DND-41 (cell line): ENCODE measurements at regions not wholly inside any gene's neighbourhood (a gene's known extent, or its start where the extent isn't known, plus 50 kb on each side); places are given as distances from the start of the nearest gene placed in this dataset.

ENCODE experiments used
- ATAC-seq: fragments of 200-7000 bp; cut with Tn5 transposase; 3 replicates; pipeline ENCODE4 v1.9.1; 2021; ENCODE audit warnings: low read depth; ENCODE audit not compliant: insufficient read depth
- DNase-seq: peaks from one replicate; pipeline ENCODE4 v3.0.0-alpha.2; 2020
- H2AFZ ChIP-seq: 2 replicates; pipeline ENCODE4 v1.6.0; 2012; ENCODE audit warnings: low read depth, low read length
- H3K27ac ChIP-seq: 2 replicates; pipeline ENCODE4 v1.5.1; 2012; ENCODE audit warnings: low read length, inconsistent platforms
- H3K27me3 ChIP-seq: fragments of 200-600 bp; sonication (generic); 2 replicates; pipeline ENCODE4 v1.6.0; 2012; ENCODE audit warnings: low read length, mild to moderate bottlenecking, inconsistent platforms; ENCODE audit not compliant: insufficient read depth, poor library complexity
- H3K36me3 ChIP-seq: 2 replicates; pipeline ENCODE4 v1.5.1; 2012; ENCODE audit warnings: low read length, inconsistent platforms; ENCODE audit not compliant: insufficient read depth
- H3K4me1 ChIP-seq: 2 replicates; pipeline ENCODE4 v1.5.1; 2012; ENCODE audit warnings: mild to moderate bottlenecking, low read length; ENCODE audit not compliant: insufficient read depth
- H3K4me2 ChIP-seq: 2 replicates; pipeline ENCODE4 v1.6.0; 2012; ENCODE audit warnings: mild to moderate bottlenecking, moderate library complexity, low read length, inconsistent platforms; ENCODE audit not compliant: insufficient read depth
- H3K4me3 ChIP-seq, 2 experiments: fragments of 200-600 bp in 1 of 2; shearing (Covaris generic) in 1 of 2; 2 replicates each; pipeline ENCODE4 v1.5.1; 2012 to 2016; ENCODE audit warnings: inconsistent platforms in 2 of 2, low read length in 2 of 2, mild to moderate bottlenecking in 2 of 2, low read depth in 1 of 2, moderate library complexity in 1 of 2
- H3K79me2 ChIP-seq: 2 replicates; pipeline ENCODE4 v1.6.0; 2012; ENCODE audit warnings: low read length, inconsistent platforms; ENCODE audit not compliant: insufficient read depth
- H3K9ac ChIP-seq: 2 replicates; pipeline ENCODE4 v1.6.0; 2012; ENCODE audit warnings: low read depth, mild to moderate bottlenecking, inconsistent platforms, low read length, moderate library complexity
- H3K9me3 ChIP-seq: 2 replicates; pipeline ENCODE4 v1.5.1; 2012; ENCODE audit warnings: low read length, moderate library complexity, mild to moderate bottlenecking, inconsistent platforms; ENCODE audit not compliant: insufficient read depth, severe bottlenecking
- H4K20me1 ChIP-seq: 2 replicates; pipeline ENCODE4 v1.6.0; 2012; ENCODE audit warnings: low read length; ENCODE audit not compliant: insufficient read depth
- CTCF ChIP-seq: IDR thresholded peaks from 2 replicates; pipeline ENCODE4 v1.5.1; 2012; ENCODE audit warnings: borderline replicate concordance, low read length, moderate library complexity, mild to moderate bottlenecking; ENCODE audit not compliant: poor library complexity, severe bottlenecking; ENCODE audit errors: extremely low read depth
- EZH2 ChIP-seq: IDR thresholded peaks from 3 replicates; pipeline ENCODE4 v1.6.1; 2012; ENCODE audit warnings: borderline replicate concordance, low read depth, mild to moderate bottlenecking, moderate library complexity, low read length, inconsistent platforms; ENCODE audit not compliant: severe bottlenecking

GRCh38 chr3:99576904-99577559 is 61.4 kb upstream of the COL8A1 start:
- Histone ChIP-seq H3K36me3 (no peaks in the 10 kb centered on the region), H3K4me2 (no peak overlapping the region), H3K4me3 (no peak overlapping the region), H2AFZ (no peak overlapping the region), H3K9ac (no peak overlapping the region), H3K4me1 (no peaks in the 10 kb centered on the region), H4K20me1 (no peaks in the 10 kb centered on the region), H3K79me2 (no peaks in the 10 kb centered on the region), H3K27me3 (no peaks in the 10 kb centered on the region), H3K9me3 (no peaks in the 10 kb centered on the region), H3K27ac (no peak overlapping the region)
- TF ChIP-seq CTCF, result no peak
- TF ChIP-seq EZH2, result no peak
- DNase-seq (no peak), ATAC-seq (no peak)

DNA sequence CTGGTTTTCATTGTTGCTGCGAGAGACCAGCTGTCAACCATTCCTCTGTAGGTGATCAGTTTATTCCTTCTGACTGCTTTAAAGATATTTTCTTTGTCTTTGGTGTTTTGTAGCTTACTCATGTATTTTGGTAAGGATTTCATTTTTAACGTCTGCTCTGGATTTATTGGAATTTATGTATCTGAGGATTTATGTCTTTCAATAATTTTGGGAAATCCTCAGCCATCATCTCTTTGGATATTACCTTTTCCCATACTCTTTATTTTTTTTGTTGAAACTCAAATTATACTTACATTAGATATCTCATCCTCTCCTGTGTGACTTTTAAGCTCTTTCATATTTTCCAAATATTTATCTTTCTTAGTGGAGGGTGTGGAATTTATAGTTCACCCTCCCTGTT is 62.7 kb upstream of the COL8A1 start:
- ATAC-seq, result no peak
- H2AFZ ChIP-seq, result no peak overlapping the region

DNA sequence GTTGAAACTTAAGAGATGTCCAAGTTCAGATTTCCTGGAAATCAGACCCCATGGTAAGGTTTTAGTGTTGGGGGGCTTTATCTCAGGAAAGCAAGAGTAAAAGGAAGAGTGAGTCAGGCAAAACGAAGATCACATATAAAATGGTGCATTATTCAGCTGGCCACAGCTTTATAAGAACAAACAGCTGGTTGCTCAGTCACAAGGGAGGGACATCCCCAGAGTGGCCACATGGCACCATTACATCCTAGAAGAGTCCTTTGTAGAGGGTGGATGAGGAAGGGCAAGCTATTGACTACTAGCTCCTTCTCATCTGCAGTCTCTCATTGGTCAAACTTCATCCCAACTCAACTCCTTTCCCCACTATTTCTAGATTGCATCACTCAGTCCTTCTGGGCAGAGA is 68.3 kb upstream of the COL8A1 start:
- Histone ChIP-seq H3K4me2 (no peak overlapping the region), H3K36me3 (no peaks in the 10 kb centered on the region), H3K27ac (no peak overlapping the region), H3K4me1 (no peaks in the 10 kb centered on the region), H3K79me2 (no peaks in the 10 kb centered on the region), H3K9ac (no peak overlapping the region), H2AFZ (no peak overlapping the region), H3K27me3 (no peaks in the 10 kb centered on the region), H4K20me1 (no peaks in the 10 kb centered on the region), H3K4me3 (no peak overlapping the region), H3K9me3 (no peaks in the 10 kb centered on the region)
- no peak for TF ChIP-seq EZH2
- no peak for TF ChIP-seq CTCF
- ATAC-seq (no peak), DNase-seq (no peak)

More for the DNA sequence above, 62.7 kb upstream of the COL8A1 start:
- H3K27me3 ChIP-seq, result no peaks in the 10 kb centered on the region
- H3K9ac ChIP-seq, result no peak overlapping the region
- H3K4me2 ChIP-seq, result no peak overlapping the region
- H3K4me1 ChIP-seq, result no peaks in the 10 kb centered on the region
- H4K20me1 ChIP-seq, result no peaks in the 10 kb centered on the region
- no peak for TF ChIP-seq EZH2
- TF ChIP-seq CTCF, result no peak
- H3K79me2 ChIP-seq, result no peaks in the 10 kb centered on the region
- H3K27ac ChIP-seq, result no peak overlapping the region
- H3K9me3 ChIP-seq, result no peaks in the 10 kb centered on the region
- no peaks in the 10 kb centered on the region for H3K36me3 ChIP-seq
- no peak overlapping the region for H3K4me3 ChIP-seq
- no peak for DNase-seq
